IPS-11a (cell line): ENCODE measurements at regions not wholly inside any gene's neighbourhood (a gene's known extent, or its start where the extent isn't known, plus 50 kb on each side); places are given as distances from the start of the nearest gene placed in this dataset.

Source experiments
- H3K4me3 ChIP-seq: one replicate; pipeline ENCODE4 v1.5.1; 2013; ENCODE audit warnings: low read depth, low read length, control low read depth

DNA sequence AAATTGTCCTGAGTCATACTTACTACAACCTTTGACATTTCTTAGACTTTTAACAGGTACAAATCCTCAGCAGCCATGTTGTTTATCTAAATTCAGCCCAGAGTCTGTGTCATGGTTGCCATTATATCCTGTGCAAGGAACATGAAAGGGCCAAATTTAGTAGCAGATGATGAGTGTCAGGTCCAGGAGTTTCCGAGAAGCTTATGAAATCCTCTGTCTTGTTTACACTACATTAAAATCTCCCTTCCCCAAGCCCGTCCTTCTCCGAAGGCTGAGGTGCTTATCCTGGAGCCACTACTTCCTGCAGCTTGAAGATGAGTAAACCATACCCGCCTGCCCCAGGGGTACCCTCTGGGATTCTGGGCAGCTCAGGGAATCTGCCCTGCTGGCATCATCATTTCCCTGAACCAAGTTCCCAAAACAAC, 102.6 kb upstream of the SERP2 start:
- no peak overlapping the region for H3K4me3 ChIP-seq

DNA sequence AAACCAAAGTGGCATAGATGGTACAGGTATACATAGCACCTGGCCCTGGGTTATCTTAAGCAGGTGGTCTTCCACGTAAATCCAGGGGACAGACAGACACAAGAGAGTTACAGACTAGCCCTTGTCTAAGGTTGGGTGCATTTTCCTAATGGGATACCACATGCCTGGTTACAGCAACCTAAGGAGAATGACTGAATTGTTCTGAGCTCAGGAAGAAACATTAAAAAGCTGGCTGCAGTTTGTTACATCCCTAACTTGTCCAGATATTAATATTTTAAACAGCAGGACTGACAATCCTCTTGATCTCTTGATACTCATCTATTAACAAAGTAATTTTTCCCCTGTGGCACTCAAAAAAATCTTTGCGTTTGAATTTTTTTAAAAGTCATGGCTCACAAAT, 102.2 kb upstream of the SERP2 start:
- no peak overlapping the region for H3K4me3 ChIP-seq

DNA sequence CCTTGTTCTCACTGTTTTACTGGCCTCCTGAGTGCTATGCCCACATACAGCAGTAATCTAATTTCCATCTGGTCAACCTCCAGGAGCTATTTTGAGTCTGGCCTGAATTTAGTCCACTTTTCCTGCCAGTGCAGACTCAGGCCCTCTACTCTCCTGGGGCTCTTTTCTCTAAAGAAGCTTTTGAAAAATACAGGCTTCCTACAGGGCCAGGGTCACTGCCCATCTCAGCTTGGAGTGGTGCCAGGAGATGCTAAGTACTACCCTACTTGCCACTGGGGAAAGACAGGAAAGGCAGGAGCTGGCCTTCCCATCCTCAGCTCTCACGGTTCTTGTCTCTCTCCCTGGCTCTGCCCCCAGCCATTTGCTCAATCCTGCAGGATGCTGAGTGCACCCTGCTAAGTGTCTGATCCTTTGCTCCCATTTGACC, 101.7 kb upstream of the SERP2 start:
- H3K4me3 ChIP-seq, result no peak overlapping the region

DNA sequence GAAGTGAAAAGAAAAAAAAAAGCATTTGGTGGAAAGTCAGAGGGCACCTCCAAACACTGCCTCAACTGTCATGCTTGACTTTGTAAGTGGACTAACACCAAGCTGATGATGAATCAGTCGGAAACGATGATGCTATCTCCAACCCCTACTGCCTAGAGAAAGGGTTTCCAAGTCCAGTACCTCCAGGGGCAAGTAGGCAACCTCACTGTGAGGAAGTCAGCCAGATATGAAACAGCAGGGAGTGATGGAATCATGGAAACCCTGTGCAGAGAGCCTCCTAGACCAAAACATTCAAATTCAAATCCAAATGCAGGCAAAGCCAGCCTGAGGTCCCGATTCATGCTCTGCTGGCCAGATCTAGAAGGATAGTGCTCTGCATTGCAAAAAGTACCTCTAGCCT, 100.9 kb upstream of the SERP2 start:
- H3K4me3 ChIP-seq, result no peak overlapping the region

DNA sequence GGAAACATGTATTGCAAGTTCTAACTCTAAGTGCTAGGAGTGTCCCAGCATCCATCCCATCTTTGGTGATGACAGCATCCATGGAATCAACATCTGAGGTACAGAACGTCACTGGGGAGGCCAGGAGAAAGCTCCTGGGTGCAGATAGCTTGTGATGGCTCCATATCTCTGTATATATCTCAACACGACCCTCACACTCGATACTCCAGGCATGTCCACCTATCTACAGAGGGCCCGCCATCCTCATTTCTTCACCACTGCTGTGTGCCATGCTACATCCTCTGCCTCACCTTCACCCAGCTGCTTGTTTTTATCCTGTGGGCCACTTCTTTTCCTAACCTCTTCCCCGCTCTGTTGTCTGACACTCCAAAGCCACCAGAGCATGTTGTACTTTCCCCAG, 100.4 kb upstream of the SERP2 start:
- H3K4me3 ChIP-seq, result no peak overlapping the region

DNA sequence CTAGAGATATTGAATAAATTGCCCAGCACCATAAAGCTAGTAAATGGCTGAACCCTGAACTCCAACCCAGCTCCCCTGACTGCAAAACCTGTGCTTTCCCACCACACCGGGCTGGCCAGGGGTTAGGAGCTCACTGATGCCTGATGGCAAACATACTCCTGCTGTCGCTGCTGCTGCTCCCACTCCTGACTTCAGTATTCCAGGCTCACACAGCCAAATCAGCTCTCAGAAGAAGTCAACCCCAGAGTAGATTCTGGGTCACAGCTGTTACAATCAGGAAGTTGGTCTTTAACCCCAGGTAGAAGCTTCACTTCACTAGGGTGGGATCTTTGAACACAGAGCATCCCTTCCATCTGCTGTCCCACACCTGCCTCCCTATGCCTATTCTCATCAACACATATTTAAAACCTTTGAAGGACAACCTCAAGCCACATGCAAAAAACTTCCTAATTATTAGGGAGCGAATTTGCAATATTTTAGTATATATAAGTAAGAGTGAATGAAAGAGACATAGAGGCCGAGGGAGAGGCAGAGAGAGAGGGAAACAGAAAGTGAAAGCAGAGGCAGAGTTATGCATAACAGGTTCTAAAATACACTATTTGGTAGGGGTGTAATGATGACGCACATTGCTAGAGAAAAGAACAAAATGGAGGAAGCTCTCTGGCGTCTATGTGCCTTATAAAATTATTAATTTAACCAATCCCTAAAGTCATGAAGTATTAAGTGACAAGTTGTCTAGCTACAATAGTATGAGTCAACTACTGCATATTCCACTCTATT, 99.4 kb upstream of the SERP2 start:
- no peak overlapping the region for H3K4me3 ChIP-seq

DNA sequence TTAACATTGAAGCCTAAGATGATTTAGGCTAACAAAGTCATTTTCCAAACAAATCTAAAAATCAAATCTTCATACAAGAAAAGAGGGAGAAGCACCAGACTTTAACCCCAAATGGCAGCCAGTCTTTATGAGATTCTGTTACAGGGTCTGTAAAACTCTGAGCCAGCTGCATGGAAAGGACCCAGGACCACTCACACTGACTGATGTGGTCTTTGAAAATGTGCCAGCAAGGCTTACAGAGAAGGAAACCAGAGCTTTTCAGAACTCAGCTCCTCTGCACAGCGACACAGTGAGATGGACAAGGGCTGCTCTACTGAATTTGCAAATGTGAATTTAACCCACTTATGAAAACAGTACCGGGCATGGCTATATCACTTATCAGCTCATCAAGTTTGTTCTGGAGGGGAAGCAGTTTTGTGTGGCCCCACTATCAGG, 98.8 kb upstream of the SERP2 start:
- no peak overlapping the region for H3K4me3 ChIP-seq

DNA sequence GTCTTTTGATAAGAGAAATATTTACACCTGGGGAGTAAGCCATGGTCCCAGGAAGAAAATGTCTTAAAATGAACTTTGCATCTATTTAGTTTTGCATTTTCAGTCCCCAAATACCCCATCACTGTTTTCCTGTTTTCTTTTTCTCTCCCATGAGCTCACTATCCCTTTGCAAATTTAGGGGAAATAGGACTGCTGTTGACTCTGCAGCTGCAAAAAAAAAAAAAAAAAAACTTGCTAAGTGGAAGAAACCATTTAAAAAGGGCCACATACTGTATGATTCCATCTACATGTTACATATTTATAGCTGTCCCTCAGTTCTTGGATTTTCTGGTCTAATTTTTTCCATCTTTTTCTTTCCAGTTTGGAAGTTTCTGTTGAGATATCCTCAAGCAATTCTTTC, 98.2 kb upstream of the SERP2 start:
- no peak overlapping the region for H3K4me3 ChIP-seq

DNA sequence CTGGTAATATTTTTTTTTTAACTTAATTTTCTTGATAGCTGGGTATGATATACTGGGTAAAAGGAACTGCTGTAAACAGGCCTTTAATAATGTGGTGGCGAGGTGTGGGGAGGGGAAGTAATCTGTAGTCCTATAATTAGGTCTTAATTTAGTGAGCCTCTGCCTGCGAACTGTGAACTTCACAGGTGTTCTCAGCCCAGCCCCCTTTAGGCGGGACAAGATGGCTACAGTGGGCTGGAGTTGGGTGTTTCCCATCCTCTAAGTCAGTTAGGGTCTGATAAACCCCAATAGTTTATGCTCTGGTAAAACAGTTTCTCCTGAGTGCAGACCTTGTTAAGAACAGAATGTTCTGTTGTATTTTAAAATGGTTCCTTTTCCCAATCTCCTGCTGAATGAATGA, 97.6 kb upstream of the SERP2 start:
- H3K4me3 ChIP-seq, result no peak overlapping the region

DNA sequence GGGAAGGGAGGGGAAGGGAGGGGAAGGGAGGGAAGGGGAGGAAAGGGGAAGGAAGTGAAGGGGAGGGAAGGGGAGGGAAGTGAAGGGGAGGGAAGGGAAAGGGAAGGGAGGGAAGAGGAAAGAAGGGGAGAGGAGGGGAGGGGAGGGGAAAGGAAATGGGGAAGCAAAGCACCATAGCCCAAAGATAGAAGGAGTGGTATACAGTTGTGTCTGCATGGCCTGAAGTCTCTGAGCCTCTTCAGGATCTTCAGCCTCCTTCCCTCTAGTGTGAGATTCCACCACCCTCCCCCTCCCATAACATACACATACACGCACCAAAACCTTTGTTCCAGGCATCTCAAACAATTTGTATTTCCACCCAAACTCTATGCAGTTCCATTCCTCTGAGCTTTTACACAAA, 96.2 kb upstream of the SERP2 start:
- no peak overlapping the region for H3K4me3 ChIP-seq

DNA sequence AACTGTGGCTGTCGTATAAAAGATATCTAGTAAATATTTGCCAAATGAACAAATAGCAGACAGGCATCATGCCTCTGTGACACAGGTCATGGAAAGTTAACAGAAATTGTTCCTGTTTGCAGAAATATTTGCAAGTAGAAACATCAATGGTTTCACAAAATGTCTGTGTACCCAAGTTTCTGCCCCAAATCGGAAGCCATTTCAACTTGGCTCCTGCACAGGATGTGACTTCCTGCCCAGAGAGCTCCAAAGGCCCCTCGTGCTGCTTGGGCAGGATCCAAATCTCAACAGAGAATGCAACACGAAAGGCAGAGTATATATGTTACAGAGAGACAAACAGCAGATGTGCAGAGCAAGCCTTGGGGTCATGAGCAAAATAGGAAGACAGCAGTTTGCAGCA, 95.5 kb upstream of the SERP2 start:
- H3K4me3 ChIP-seq, result no peak overlapping the region

DNA sequence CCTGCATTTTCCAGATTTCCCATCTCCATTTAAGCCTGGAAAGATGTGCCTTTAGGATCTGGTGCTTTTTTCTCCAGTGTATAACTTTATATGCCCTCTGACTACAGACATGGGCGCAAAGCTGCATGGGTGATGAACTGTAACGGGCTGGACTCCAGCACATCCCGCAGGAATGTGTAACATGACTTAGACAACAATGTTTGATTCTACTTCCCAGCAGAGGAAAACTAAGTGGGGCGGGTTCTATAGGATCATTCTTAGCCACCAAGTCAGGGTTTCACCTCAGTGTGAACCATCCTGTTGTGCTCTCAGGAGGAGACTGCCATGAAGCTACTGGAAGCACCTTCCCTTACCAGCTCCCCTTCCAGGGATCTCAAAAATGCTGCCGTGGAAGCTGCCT, 93.2 kb upstream of the SERP2 start:
- H3K4me3 ChIP-seq, result no peak overlapping the region

DNA sequence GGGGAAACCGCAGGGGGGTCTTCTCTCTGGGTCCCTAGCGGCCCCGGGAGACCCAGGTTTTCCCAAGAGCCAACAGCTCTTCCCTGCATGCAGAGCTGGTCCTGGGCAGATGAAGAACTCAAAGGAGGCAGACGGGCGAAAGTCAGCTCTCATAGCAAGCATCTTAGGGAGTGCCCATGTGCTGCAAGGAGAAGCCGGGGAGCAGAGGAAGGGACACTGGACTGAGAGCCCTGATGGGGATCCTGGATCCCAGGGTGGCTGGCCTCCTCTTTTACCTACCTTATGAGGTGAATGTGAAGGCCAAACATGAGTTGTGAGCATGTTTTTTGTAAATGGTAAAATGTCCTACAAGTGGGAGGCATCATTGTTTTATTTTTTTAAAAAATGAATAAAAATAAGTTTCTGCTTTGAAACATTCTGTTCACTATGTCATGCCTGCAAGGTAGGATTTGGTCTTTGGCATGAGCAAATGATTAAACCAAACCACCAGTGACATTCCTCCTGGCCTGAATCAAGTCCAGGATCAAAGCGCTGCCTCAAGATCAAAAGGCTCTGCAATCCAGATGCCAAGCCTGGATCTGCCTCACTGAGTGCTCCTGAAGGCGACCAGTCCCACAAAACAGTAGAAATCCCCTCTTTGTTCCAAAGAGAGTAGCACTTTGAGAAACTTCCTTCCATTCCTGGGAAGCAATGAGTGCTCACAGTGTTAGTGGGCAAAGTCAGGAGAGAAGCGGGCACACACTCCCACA, 92.2 kb upstream of the SERP2 start:
- no peak overlapping the region for H3K4me3 ChIP-seq

DNA sequence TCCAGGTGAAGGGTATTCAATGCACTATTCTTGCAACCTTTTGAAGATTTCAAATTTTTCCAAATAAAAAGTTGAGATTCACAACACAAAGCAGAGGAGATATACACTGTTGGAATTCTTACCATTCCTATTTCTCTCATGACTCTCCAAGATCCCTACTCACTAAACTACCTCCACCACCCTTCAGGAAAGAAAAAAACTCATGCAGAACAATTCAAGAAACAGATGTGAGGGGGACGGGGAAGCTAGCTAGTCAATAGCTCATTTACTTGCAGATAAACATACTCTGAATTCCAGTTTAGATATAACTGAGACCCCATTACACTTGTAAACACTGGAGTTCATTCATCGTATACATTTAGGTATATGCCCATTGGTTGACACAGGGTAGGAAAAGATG, 90.0 kb upstream of the SERP2 start:
- H3K4me3 ChIP-seq, result no peak overlapping the region

DNA sequence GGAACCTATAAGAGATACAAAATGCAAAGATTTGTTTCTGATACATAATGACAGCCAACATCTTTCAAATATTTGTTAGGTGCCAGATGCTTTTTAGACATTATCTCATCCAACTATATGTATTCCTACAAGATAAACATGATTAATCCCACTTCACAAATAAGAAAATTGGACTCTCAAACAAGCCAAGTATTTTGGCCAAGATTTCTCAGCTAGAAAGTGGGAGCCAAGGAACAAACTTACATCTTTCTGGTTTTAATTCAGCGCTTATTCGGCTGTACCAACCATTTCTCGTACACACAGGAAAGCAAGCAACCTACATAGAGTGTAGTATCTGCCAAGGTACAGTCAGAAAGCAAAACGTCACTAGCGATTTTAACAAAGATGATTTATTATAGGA, 85.7 kb upstream of the SERP2 start:
- H3K4me3 ChIP-seq, result no peak overlapping the region

DNA sequence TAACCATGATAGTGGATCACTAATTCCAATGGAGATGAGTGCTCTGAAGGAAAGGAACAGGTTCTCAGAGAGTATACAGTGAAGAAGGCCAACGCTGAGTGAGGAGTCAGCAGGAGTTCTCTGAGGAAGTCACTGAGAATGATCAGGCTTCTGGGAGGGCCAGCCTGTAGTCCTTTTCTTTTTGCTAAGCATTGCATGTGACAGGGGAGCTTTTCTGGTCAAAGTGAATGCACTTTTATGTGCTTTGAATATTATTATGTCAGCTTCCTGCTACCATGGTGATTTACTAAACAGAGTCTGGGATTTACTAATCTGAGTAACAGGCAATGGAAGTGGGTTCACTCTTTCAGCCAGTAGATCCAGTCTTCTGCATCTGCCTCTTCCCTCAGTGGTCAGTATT, 81.1 kb upstream of the SERP2 start:
- no peak overlapping the region for H3K4me3 ChIP-seq

DNA sequence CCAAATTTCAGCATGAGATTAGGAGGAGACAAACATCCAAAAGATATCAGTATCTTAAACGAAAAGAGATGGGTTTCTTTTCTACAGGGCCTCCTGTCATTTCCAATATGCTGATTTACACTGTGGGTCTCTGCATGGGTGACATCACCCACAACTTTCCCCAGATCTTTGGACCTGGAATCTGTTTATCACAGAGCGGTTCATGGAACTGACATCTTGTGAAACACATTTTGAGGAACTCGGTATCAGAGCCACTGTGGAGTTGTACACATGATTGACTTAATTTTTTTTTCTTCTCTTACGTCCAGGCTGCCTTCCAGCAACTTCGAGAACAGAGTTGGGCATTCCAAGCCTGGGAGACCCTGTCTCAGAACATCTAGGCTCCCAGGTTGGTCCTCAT, 80.2 kb upstream of the SERP2 start:
- H3K4me3 ChIP-seq, result no peak overlapping the region

DNA sequence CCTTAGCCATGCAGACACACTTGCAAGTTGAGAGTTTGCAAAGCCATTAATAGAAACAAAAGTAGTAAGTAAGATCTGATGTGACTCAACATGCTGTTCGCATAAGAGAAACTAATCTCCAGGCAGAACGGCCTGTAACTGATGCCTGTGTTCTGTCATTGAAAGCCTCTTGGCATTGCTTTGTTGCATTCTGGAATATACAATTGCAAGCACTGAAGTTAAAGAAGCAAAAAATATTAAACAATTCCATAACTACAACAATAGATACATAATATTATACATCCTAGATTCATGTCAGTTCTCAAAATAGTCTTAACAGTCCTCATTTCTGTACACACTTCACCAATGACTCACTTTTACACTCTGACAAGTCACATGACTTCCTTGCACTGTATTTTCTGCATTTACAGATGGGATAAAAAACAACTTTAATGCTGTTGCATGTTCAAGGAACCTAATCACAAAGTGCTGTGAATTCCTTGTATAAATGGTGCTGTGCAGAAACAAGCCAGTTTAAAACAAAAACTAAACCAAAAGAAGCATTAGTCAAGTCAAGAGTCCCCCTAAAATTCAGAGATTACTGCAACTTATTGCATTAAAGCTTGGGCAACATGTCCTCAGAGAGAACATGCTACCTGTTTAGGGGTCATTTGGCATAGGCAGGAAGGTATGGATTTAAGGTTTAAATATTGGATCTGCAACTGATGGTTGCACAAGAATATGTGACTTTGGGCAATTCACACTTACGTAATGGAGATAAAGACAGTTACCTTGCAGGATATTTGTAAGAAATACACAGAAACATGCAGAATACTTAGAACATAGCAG, 79.5 kb upstream of the SERP2 start:
- H3K4me3 ChIP-seq, result no peak overlapping the region

DNA sequence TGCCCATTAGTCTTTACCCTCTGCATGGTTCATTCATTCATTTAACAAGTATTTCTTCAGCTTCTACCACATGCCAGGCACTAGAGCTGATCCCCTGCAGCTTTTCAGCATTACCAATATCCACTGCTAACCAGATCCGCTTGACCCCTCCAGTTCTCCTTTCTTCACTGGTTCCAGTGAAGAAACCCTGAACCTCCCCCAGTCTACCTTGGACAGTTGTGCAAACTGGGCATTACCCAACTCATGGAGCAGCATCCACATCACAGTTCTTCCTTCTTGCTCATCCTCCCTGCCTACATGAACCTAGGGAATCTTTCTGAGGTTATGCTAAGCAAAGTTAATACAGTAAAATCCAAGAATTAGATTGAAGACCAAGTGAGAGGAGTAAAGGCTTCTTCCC, 78.7 kb upstream of the SERP2 start:
- H3K4me3 ChIP-seq, result no peak overlapping the region

DNA sequence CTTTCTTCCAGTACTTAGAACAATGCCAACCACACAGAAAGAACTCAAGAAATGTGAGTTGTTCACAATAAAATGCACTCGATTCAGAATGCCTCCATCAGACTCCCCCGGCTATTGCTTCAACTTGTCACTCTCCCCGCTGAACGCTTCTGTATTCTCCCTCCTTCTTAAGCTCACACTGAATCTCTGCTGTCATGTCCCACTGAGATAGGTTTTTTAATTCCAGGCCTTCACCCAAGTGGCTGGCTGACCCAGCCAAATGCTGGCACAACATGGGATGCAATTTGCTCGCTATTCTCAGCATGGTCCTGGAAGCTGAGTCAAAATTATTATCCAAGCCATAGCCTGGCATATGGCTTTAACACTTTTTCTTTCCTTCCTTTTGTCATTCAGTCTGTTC, 76.8 kb upstream of the SERP2 start:
- no peak overlapping the region for H3K4me3 ChIP-seq

DNA sequence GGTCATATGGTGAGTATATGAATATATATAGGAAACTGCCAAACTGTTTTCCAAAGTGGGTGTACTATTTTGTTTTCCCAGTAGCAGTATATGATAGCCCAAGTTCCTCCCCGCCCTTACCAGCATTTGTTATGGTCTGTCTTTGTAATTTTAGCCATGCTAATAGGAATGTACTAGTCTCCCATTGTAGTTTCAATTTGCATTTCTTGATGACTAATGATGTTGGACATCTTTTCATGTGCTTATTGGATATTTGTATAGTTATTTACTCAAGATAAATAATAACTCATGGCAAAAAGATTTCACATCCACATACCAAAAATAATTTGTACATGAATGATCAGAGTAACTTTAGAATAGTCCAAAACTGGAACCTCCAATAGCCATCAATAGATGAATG, 75.3 kb upstream of the SERP2 start:
- no peak overlapping the region for H3K4me3 ChIP-seq
